T-helper 2 cell treated with Interferon-gamma antibody and Interleukin-4, amounts not matched to agents 100 ng/mL and 5 ng/mL, for 36 hours (primary cell): ENCODE measurements at regions not wholly inside any gene's neighbourhood (a gene's known extent, or its start where the extent isn't known, plus 50 kb on each side); places are given as distances from the start of the nearest gene placed in this dataset.

Experiments used
- intact Hi-C: fragments of 100-400 bp; cut with micrococcal nuclease; formaldehyde crosslinking; loops from one replicate; pipeline ENCODE4 v1.15.1; 2023

DNA sequence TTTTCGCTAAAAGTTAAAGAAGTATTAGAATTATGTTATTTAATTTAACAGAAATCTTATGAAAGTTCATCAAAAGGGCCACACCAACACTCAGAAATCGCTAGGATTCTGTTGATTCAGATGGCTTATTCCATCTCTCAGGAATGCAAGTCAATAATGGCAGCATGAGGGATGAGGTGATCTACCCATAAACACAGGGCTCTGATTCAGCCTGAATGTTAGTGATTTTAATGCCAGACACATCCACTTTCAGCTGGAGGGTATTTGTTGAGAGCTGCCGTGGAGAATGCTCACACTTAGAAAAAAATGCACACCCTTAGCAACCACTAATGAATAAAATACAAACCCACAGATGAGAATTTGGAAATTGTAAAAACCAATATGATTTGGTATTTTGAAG, 173.3 kb upstream of the ERBB4 start:
- intact Hi-C loops = no loop called here

DNA sequence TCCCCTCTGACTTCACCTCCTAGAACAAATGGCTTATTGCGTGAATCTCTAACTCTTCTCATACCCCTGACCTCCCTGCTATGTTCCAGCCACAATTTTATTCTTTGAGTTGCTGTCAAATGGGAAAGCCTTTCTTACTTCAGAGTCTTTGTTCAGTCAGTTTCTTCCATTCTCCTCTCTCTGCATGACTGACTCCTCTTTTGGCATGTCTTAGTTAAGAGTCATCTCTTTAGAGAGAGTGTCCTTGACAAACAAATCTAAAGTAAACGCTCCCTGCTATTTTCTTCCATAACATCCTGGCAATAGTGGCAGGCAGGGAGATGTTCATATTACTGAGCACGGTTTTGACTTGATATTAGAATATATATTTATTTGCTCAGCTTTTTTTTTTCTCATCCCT, 170.7 kb upstream of the ERBB4 start:
- intact Hi-C loops = no loop called here

DNA sequence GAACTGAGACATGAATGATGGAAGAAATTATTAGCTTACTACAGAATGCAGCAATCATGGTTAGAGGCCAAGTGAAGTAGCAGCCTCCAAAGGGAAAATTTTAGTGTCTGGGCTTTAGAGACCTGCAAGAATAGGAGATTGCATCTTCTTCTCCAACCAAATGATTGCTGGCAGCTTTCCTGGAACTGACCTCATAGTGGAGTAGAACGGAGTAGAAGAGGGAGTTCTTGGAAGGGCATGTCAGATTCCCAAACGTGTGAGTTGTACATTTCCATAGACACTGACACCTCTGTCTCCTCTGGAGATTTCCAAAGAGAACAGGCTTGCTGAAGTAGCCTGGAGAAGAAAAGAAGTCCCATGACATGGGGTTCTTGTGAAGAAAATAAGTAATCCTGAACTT, 169.8 kb upstream of the ERBB4 start:
- intact Hi-C loops = no loop called here

DNA sequence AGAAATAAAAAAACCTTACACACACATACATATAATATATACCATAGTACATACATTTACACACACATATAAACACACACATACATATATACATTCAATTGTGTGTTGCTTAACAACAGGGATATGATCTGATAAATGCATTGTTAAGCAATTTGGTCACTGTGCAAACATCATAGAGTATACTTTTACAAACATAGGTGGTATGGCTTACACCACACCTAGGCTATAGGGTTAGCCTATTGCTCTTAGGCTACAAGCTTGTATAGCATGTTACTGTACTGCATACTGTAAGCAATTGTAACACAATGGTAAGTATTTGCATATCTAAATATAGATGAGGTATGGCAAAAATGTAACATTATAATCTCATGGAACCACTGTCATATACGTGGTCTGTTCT, 156.8 kb upstream of the ERBB4 start:
- intact Hi-C loops = no loop called here

DNA sequence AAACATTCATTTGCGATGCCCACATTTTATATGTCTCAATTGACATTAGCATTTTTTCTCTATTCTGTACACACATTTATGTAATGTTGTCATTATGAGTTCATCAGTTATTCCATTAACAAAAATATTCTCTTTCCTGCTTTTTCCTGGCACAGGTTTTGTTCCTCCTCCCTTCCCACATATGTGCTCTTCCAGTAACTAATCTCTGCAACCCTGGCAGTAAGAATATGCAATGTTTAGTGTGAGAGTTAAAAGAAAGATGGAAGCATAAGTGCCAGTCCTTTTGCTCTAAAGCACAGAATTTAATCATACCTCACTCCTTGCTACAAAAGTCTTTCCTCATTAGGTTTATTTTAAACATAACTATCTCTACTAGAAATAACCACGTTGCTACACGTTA, 155.8 kb upstream of the ERBB4 start:
- intact Hi-C loops = no loop called here

DNA sequence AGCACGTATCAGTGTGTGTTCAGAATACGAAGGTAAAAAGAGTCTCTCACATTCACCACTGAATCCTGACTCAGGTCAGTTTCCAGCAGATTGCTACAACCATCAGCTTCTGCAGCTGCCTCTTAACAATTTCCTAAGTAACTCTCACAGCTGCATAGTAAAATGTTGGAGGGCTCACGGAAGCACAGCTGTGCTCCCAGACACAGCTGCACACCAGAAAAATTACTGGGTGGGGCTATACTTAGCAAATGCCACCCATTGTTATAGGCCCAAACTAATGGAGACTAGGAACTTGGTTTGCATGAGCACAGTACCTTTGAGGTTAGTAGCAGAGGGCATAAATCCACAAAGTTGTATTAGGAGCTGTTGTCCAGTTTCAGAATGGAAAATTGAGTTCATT, 153.9 kb upstream of the ERBB4 start:
- intact Hi-C loops = no loop called here

DNA sequence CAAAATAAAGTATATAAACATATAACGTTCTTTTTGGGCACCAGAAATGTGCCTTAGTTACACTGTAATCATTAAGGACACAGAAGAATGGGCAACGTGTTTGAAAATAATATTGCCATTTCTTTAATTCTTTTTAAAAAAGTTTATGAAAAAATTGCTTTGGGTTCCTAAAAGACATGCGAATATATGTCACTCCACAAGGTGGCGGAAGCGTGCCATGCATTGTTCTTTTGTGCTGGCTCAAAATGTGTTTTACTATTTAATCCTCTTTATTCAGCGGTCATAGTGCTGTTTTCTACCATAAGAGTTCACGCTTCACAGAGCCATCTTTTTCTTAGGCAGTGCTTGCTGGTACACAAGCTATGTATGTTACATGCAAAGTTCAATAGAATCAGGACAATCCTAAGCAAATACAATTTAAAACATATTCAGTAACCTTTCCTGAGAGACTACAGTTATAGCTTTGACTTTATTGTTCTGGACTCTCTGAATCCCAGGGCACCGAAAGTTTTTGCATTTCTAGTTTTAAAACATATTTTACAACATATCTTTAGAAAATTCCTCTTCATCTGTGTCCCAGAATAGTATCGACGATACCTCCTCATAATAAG, 147.8 kb upstream of the ERBB4 start:
- intact Hi-C loops = loop anchor here (1.0 to 5.0 kb wide), 3 partner anchors 86 to 560 kb away; no protein-coding TSS in a partner anchor

DNA sequence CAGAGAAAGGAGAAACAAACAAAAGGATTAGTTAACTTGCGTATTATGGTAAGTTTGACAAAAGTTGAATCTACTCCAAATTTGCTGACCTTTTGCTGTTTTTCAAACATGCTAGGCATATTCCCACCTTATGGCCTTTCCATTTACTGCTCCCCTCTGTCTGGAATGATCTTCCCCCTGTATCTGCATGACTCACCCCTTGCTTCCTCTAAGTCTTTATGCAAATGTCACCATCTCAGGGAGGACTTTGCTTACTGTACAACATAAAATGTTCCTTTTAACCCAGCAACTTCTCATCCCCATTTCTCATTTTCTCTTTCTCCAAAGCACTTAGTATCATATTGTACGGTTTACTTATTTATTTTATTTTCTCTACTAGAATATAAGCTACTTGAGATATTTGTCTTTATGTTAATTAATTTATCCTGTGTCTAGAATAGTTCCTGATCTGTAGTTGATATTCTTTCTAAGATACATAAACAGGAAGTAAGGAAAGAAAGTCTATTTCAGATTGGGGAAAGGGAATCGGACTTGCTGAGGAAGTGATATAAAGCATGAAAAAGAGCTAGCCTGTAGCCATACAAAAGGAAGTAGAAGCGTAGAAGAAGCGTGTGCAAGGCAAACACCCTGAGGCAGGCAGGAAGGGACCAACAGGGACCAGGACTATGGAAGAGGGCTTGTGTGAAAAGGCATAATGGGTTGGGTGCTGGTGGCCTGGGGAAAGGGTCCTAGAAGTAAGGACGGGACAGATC, 144.9 kb upstream of the ERBB4 start:
- intact Hi-C loops = no loop called here

DNA sequence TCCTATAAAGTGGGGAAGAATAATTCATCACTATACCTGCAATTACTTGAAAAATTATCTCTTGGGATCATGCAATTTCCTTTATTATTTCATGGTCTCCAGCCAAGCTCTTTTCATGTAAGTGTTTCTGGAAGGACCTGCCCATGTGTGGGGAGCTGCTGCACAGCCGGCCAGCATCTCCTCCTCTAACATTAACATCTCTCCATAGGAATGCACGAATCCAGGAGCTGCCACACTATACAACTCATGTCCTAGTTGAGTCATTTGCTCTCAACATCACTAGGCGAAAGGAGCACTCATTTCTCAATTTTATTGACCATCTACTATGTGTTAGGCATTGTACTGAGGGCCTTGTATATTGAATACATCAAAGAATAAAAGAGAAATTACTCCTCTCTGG, 144.3 kb upstream of the ERBB4 start:
- intact Hi-C loops = no loop called here

DNA sequence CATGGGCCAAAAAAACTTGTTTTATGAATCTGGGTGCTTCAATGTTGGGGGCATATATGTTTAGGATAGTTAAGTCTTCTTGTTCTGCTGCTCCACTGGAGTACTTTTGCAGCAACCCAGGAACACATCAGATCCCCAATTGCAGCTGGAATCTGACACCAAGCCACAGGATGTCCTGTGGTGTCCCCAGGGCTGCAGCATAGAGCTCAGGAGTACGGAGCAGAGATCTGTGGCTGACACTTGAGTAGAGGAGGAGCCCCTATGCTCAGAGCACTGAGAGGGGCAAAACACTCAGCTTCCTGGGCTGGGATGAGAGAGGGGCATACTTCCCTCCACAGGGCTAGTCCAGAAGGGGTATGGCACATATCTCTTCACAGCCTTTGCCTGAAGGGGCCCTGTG, 138.9 kb upstream of the ERBB4 start:
- intact Hi-C loops = no loop called here

DNA sequence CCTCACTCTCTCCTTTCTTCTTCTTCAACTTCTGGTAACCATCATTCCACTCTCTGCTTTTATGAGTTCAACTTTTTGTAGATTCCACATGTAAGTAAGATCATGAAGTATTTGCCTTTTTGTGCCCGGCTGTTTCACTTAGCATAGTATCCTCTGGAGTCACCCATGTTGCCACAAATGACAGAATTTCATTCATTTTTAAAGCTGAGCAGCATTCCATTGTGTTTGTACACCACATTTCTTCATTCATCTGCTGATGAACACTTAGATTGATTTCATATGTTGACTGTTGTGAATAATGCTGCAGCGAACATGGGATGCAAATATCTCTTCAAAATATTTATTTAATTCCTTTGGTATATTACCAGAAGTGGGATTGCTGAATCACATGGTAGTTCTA, 133.6 kb upstream of the ERBB4 start:
- intact Hi-C loops = no loop called here

DNA sequence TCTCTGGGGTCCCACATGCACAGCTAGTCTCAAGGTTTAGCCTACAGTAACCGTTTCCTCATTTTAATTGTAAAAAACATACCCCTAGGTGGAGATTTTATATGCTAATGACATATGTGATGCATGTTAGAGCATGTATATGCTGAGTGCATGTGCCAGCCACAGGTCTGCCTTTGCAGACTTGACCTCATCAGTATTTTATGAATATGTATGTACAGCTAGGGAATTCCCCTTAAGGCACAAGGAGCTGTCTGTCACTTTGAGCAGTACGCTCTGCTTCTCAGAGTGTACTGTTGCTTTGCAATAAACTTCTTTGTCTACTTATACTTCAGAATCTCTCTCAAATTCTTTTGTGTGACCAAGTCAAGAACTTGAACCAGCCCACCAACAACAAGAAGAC, 131.2 kb upstream of the ERBB4 start:
- intact Hi-C loops = no loop called here

DNA sequence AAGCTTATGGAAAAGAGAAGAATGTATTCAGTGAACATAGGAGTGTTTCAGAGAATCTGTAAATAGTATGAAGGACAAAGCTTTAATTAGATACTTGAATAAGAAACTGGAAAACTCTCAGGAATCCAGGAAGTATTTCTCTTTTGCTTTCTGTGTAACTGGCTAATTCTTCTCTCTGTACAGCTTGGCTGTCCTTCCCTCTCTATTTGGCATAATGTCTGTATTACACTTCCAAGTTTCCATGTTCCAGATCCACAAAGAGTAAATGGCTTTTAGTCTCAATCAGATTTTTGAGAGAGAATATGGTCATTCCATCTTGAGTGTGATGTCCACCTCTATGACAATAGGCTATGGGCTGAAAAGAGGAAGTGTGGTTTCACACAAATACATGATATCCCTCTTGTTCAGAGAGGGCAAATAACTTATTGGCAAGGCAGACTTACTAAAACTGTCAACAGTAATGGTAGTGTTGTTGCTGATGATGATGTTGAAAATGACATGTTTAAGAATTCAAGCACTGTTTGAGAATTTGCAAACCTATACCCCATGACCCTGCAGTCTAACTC, 129.2 kb upstream of the ERBB4 start:
- intact Hi-C loops = no loop called here

DNA sequence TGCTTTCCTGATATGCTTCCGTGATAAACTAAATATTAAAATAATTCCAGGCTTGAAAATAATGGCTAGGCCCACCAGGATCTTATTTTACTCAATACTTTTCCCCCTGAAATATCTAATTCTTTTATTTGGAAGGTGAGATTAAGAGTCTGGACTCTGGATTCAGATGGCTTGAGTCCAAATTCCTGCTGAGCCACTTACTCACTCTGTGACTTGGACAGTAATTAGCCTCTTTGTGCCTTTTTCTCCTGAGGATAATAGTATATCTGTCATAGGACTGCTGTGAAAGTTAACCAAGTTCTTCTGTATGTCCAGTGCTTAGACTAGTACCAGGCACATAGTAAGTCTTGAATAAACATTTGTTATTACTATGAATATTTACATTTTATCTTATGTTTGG, 127.3 kb upstream of the ERBB4 start:
- intact Hi-C loops = no loop called here

DNA sequence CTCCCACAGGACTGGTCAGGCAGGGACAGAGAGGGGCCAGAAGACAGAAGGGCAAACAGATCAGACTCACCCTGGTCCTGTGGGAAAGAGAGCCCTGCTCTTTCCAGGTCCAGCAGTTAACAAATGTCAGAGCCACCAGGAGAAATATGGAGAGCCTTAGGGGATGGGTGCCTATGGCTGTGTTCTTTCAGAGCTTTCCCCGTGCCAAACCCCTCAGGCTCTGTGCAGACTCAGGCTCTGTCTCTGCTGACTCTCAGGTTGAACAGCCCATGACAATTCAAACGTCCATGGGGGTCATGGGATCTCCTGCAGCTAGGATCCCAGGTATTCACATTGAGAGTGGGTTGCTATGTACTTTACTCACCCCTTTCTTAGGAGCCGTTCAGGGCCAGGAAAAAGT, 120.8 kb upstream of the ERBB4 start:
- intact Hi-C loops = no loop called here

DNA sequence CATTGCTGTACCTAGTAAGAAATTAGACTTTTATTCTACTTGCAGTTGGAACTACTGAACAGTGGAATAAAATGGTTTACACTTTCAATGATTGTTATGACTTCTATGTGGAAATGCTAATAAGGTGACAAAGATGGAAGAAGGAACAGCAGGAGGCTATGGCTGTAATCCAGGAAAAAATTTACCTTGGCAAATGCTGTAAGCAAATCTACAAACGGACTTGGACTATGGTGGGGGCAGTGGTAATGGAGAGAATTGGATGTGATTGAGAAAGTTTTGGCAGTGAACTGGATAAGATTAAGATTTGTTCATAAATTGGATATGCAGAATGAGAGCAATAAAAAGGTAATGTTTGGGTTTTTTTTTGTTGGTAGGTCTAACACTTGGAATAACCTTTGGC, 111.0 kb upstream of the ERBB4 start:
- intact Hi-C loops = no loop called here

DNA sequence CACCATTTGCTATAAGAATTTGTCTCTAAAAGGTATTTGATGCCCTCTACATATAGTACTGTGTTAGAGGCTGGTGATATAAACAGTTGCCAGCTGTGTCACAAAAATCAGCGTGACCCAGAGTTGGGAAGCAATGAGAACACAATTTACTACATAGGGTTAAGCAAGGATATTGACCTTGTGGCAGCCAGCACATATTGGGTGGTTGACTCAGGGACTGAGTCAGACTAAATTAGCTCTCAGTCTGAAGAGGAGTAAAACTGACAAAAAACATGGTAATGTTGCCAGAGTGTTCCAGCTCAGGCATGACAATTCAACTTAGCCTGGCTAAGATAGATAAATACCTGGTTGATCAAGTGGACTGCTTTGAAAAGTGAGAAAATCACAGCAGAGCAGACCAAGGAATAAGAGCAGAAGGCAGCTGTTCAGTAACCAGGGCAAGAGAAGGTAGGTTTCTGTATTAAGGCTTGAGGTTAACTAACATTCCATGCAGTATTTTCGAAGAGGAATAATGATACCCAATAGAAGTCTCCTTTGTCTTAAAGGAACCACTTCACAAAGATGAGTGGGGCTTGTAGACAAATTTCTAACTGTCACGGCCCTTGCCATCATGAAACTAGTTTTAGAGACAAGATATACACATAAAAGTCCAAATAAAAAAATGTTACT, 108.2 kb upstream of the ERBB4 start:
- intact Hi-C loops = no loop called here

DNA sequence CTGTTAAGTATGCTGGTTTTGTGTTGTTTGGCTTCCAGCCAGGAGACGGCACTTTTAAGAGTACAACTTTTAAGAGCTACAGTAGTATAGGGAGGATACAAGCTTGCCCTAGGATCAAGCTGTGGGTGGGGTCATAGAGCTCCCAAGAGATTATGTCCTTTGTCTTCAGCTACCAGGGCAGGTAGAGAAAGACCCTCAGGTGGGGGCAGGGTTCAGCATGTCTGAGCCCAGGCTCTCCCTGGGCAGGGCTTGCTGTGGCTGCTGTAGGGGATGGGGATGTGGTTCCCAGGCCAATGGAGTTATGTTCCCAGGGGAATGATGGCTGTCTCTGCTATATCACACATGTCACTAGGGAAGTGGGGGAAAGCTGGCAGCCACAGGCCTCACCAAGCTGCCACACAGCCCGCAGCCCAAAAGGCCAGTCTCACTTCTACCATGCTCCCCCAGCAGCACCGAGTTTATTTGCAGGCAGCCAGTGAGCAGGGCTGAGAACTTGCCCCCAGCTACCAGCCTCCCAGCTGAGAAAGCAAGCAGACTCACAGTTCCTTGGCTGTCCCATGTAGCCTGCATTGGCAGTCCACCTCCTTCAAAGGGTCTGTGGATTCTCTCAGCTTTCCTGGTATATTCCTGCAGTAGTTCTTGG, 105.7 kb upstream of the ERBB4 start:
- intact Hi-C loops = no loop called here

DNA sequence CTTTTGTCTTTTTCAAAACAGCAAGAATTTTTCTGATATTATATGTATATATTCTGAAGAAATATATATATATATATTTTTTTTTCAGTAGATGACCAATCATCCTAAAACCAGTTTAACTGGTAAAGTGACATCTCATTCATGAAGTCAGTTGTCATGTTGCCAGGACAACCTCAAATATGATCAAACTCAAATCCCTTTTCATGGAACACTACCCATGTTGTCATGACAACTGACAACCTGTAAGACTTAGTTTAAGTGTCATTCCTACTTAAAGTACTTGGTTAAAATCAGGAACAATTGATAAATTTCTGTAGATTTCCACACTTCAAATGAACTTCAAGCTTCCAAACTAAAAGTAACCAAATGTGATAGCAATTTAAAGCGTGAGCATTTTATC, 101.8 kb upstream of the ERBB4 start:
- intact Hi-C loops = no loop called here

DNA sequence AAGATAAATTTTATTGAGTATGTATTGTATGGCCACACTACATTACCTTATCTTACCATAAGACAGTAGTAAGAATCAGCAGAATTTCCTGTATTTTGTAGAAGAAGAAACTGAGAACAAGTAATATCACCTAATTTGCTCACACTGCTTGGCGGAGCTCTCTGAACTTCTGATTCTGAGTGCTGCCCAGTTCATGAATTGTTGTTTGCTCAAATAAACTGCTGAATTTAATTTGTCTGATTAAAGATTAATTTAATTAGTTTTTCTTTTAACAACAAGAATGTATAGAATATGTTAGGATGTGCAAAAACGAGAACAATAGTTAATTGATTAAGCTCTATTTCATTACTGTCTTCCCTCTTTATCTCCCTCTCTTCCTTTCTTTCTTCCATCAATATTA, 100.1 kb upstream of the ERBB4 start:
- intact Hi-C loops = no loop called here

DNA sequence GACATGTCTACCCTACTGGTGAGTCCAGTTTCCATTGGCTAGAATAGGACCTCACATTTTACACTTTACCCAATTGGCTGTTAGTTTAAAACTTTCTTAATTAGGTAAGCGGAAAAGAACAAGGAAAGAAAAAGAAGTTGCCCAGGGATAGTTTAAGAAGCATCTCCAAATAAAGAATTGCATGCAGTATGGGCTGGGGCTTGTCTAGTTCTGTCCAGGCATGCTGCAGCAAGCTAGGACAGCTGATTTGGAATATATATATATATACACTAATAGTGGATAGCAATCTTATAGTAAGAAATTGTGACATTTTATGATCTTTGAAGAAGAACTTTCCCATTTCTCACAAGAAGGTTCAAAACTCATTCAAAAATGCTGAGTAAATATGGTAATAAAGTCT, 90.0 kb upstream of the ERBB4 start:
- intact Hi-C loops = no loop called here

DNA sequence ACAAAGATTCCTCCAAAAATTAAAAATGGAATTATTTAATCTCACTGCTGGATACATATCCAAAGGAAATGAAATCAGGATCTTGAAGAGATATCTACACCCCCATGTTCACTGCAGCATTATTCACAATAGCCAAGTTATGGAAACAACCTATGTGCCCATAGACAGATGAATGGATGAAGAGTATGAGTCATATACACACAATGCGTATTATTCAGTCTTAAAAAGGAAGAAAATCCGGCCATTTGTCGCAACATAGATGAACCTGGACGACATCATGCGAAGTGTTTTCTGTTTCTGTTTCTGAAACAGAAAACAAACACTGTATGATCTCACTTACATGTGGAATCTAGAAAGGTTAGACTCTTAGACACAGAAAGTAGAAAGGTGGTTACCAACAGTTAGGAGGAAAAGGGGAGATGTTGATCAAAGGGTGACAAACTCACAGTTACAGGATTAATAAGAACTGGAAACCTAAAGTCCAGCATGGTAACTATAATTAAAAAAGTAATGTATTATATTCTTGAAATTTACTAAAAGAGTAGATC, 87.8 kb upstream of the ERBB4 start:
- intact Hi-C loops = no loop called here
